Adrenal gland (tissue), 5 donors: ENCODE measurements at regions not wholly inside any gene's neighbourhood (a gene's known extent, or its start where the extent isn't known, plus 50 kb on each side); places are given as distances from the start of the nearest gene placed in this dataset.

Experiments
- POLR2A ChIP-seq, 2 donors: fragments of 450-650 bp; IDR thresholded peaks; one replicate each; pipeline ENCODE4 v1.6.1; 2017; ENCODE audit warnings: antibody characterized with exemption in 2 of 2, mild to moderate bottlenecking in 2 of 2, moderate library complexity in 1 of 2
- TF ChIP-seq, protein P1 (sequence below), 6 experiments: fragments of 450-650 bp in 4 of 6; fragments of 200-600 bp in 2 of 6; sonication (generic) in 1 of 6; IDR thresholded peaks; 1 replicate in 5 of 6; 2 replicates in 1 of 6; pipeline versions ENCODE4 v1.5.1 to v1.8.0; 2016 to 2021; ENCODE audit warnings: antibody characterized with exemption in 6 of 6, mild to moderate bottlenecking in 2 of 6, moderate library complexity in 1 of 6
- donor health status: DM: no; HTN: no; CAD: no.

DNA sequence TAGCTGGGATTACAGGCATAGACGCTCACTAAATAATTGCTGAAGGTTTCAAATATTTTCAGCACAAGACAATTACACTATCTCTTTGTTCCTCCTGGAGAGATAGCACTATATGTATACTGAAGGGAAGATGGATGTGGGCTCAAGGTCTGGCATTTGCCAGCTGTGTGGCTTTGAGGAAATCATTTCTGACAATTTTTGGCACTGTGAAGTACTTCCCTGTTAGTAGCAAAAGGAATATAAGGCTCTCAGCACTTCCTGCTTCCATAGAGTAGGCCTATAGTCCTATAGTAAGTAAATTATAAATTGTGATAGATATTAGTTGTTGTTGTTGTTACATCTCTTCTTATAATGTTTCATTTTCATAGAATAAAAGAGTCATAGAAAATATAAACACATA is 271.1 kb downstream of the SAMD5 start:
- TF ChIP-seq, protein P1, sequence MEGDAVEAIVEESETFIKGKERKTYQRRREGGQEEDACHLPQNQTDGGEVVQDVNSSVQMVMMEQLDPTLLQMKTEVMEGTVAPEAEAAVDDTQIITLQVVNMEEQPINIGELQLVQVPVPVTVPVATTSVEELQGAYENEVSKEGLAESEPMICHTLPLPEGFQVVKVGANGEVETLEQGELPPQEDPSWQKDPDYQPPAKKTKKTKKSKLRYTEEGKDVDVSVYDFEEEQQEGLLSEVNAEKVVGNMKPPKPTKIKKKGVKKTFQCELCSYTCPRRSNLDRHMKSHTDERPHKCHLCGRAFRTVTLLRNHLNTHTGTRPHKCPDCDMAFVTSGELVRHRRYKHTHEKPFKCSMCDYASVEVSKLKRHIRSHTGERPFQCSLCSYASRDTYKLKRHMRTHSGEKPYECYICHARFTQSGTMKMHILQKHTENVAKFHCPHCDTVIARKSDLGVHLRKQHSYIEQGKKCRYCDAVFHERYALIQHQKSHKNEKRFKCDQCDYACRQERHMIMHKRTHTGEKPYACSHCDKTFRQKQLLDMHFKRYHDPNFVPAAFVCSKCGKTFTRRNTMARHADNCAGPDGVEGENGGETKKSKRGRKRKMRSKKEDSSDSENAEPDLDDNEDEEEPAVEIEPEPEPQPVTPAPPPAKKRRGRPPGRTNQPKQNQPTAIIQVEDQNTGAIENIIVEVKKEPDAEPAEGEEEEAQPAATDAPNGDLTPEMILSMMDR (IDR thresholded peaks at IDR 0.05), result no peak
- no peak for TF ChIP-seq POLR2A (IDR thresholded peaks at IDR 0.05)
